ENCODE measurements at regions not wholly inside any gene's neighbourhood (a gene's known extent, or its start where the extent isn't known, plus 50 kb on each side); places are given as distances from the start of the nearest gene placed in this dataset.
"Not testable (repeated sequence)": the region's sequence is repeated elsewhere in the genome, so short reads cannot be mapped to it uniquely, and the experiment has no call there.

GRCh38 chr7:42722198-42722597 lies 189.7 kb downstream of the C7orf25 start:
- no peak for DNase-seq (ENCODE audit: low spot score)

GRCh38 chr7:42720991-42721796 lies 190.7 kb downstream of the C7orf25 start:
- no peak for DNase-seq (ENCODE audit: low spot score)

GRCh38 chr7:42720012-42720411 lies 191.9 kb downstream of the C7orf25 start:
- no peak for DNase-seq (ENCODE audit: low spot score)

- not testable (repeated sequence) for DNase-seq (ENCODE audit: low spot score)
These were observed 193.4 kb downstream of the C7orf25 start for GRCh38 chr7:42718466-42718865.

GRCh38 chr7:42714356-42714755 lies 197.5 kb downstream of the C7orf25 start:
- DNase-seq (ENCODE audit: low spot score): no peak

GRCh38 chr7:42709284-42709683 lies 202.6 kb downstream of the C7orf25 start:
- no peak for DNase-seq (ENCODE audit: low spot score)

- DNase-seq (ENCODE audit: low spot score): no peak
These were observed 207.2 kb downstream of the C7orf25 start for GRCh38 chr7:42704710-42705109.

GRCh38 chr7:42702647-42703046 lies 209.2 kb downstream of the C7orf25 start:
- DNase-seq (ENCODE audit: low spot score): no peak

- DNase-seq (ENCODE audit: low spot score): no peak
These were observed 211.2 kb downstream of the C7orf25 start for GRCh38 chr7:42700406-42701327.

GRCh38 chr7:42699380-42700178 lies 212.3 kb downstream of the C7orf25 start:
- DNase-seq (ENCODE audit: low spot score): no peak

GRCh38 chr7:42698600-42699374 lies 213.1 kb downstream of the C7orf25 start:
- no peak for DNase-seq (ENCODE audit: low spot score)

GRCh38 chr7:42694894-42695507 lies 216.9 kb downstream of the C7orf25 start:
- DNase-seq (ENCODE audit: low spot score): no peak

GRCh38 chr7:42693722-42694121 lies 218.1 kb downstream of the C7orf25 start:
- no peak for DNase-seq (ENCODE audit: low spot score)

GRCh38 chr7:42692621-42693020 lies 219.2 kb downstream of the C7orf25 start:
- no peak for DNase-seq (ENCODE audit: low spot score)

- DNase-seq (ENCODE audit: low spot score): peak; percentile 22
These were observed 220.9 kb downstream of the C7orf25 start for GRCh38 chr7:42690794-42691639.

- DNase-seq (ENCODE audit: low spot score): no peak
These were observed 222.2 kb downstream of the C7orf25 start for GRCh38 chr7:42689626-42690025.

- DNase-seq (ENCODE audit: low spot score): no peak
These were observed 223.9 kb downstream of the C7orf25 start for GRCh38 chr7:42688056-42688371.

GRCh38 chr7:42687211-42688055 lies 224.4 kb downstream of the C7orf25 start:
- DNase-seq (ENCODE audit: low spot score): no peak

- no peak for DNase-seq (ENCODE audit: low spot score)
These were observed 225.2 kb downstream of the C7orf25 start for GRCh38 chr7:42686594-42687156.

Measured in mucosa of gallbladder (tissue), 1 donor.